A549 (cell line): ENCODE measurements at regions not wholly inside any gene's neighbourhood (a gene's known extent, or its start where the extent isn't known, plus 50 kb on each side); places are given as distances from the start of the nearest gene placed in this dataset.

Experiments
- MYC ChIP-seq: IDR thresholded peaks from 2 replicates; pipeline ENCODE4 v1.6.1; 2012; ENCODE audit warnings: mild to moderate bottlenecking, inconsistent platforms, low read length, improper control_type of control experiment, borderline replicate concordance
- RAD21 ChIP-seq, 2 experiments: fragments of >200 bp in 1 of 2; sonication (Bioruptor Twin) in 1 of 2; formaldehyde crosslinking in 1 of 2; IDR thresholded peaks in 1 of 2; conservative IDR thresholded peaks in 1 of 2; 2 replicates in 1 of 2; 3 replicates in 1 of 2; pipeline ENCODE4 v1.6.1; 2012 to 2018; ENCODE audit warnings: inconsistent platforms in 1 of 2
- TF ChIP-seq, protein P1 (sequence below): fragments of >200 bp; sonication (Bioruptor Twin); formaldehyde crosslinking; IDR thresholded peaks from 3 replicates; pipeline ENCODE4 v1.5.1; 2016

DNA sequence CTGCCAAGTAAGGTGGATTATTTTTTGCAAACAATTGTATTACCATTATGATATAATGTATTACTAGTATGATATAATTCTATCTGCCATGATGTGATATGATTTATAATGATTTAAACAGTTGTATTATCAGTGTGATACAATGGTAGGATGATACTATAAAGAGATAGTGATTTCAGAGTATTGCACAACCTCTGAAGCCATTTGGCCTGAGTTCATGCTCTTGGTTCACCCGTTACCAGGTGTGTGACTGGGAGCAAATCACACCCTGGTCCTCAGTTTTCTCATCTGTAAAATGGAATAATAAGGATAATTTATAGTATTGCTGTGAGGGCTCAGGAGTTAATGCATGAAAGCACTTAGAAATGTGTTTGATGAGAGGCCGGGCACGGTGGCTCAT is 905.0 kb upstream of the RBFOX1 start:
- TF ChIP-seq, protein P1, sequence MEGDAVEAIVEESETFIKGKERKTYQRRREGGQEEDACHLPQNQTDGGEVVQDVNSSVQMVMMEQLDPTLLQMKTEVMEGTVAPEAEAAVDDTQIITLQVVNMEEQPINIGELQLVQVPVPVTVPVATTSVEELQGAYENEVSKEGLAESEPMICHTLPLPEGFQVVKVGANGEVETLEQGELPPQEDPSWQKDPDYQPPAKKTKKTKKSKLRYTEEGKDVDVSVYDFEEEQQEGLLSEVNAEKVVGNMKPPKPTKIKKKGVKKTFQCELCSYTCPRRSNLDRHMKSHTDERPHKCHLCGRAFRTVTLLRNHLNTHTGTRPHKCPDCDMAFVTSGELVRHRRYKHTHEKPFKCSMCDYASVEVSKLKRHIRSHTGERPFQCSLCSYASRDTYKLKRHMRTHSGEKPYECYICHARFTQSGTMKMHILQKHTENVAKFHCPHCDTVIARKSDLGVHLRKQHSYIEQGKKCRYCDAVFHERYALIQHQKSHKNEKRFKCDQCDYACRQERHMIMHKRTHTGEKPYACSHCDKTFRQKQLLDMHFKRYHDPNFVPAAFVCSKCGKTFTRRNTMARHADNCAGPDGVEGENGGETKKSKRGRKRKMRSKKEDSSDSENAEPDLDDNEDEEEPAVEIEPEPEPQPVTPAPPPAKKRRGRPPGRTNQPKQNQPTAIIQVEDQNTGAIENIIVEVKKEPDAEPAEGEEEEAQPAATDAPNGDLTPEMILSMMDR = no peak
- TF ChIP-seq RAD21 (conservative IDR thresholded peaks at IDR 0.05 in 1 of 2, IDR thresholded peaks at IDR 0.05 in 1 of 2) (no peak), MYC (no peak)
